Ovary (tissue), 3 donors: ENCODE measurements at regions not wholly inside any gene's neighbourhood (a gene's known extent, or its start where the extent isn't known, plus 50 kb on each side); places are given as distances from the start of the nearest gene placed in this dataset.

Source experiments
- CTCF ChIP-seq, 3 donors: fragments of 450-650 bp in 2 of 3; fragments of 200-600 bp in 1 of 3; IDR thresholded peaks; one replicate each; pipeline versions ENCODE4 v1.5.1 to v1.8.0; 2016 to 2022; ENCODE audit warnings: antibody characterized with exemption in 3 of 3, mild to moderate bottlenecking in 1 of 3
- POLR2A ChIP-seq: fragments of 450-650 bp; IDR thresholded peaks from one replicate; pipeline ENCODE4 v1.6.1; 2017; ENCODE audit warnings: antibody characterized with exemption, mild to moderate bottlenecking, moderate library complexity
- donor health status: DM: no; HTN: no; CAD: no.

GRCh38 chrX:74085642-74086236, 218.2 kb upstream of the ZCCHC13 start:
- TF ChIP-seq CTCF (IDR thresholded peaks at IDR 0.05) (no peak), POLR2A (no peak)
